ENCODE measurements at regions not wholly inside any gene's neighbourhood (a gene's known extent, or its start where the extent isn't known, plus 50 kb on each side); places are given as distances from the start of the nearest gene placed in this dataset.

GRCh38 chr14:59130462-59130861 is 58.0 kb upstream of the DAAM1 start:
- POLR2A ChIA-PET, result no interaction called here
- no peak for DNase-seq
- BruUV-seq (replicated peaks), result no TSS peak

GRCh38 chr14:59131938-59132795 is 56.3 kb upstream of the DAAM1 start:
- Mint-ChIP-seq H3K4me3 (ENCODE audit: unreplicated experiment) (no peak overlapping the region), H3K9me3 (ENCODE audit: unreplicated experiment) (no peaks in the 10 kb centered on the region), H3K36me3 (ENCODE audit: insufficient read depth, unreplicated experiment) (no peaks in the 10 kb centered on the region), H3K27ac (ENCODE audit: unreplicated experiment) (no peak overlapping the region), H3K27me3 (ENCODE audit: insufficient read depth, unreplicated experiment) (peaks cover 13% of the 10 kb centered on the region), H3K4me1 (ENCODE audit: low read depth, unreplicated experiment) (no peaks in the 10 kb centered on the region)
- no peaks in the 10 kb centered on the region for H3K27me3 ChIP-seq (replicated peaks; ENCODE audit: control insufficient read depth, insufficient read depth, low read length)
- intact Hi-C loops (cut with micrococcal nuclease; ENCODE audit: unreplicated experiment), result no loop called here
- H3K9me3 ChIP-seq, result no peaks in the 10 kb centered on the region
- ChIA-PET CTCF (no interaction called here), POLR2A (no interaction called here)
- no peaks in the 10 kb centered on the region for H3K36me3 ChIP-seq (ENCODE audit: control insufficient read depth, insufficient read depth, low read length)
- BruUV-seq (replicated peaks), result no TSS peak
- no peak for DNase-seq
- no peak overlapping the region for H3K4me3 ChIP-seq (ENCODE audit: low read depth, low read length)
- no peak for TF ChIP-seq CTCF (IDR thresholded peaks at IDR 0.05; ENCODE audit: insufficient read depth in 1 of 2, low read depth in 1 of 2, low read length in 1 of 2, severe bottlenecking in 1 of 2, unreplicated experiment in 1 of 2)
- no peaks in the 10 kb centered on the region for H3K4me1 ChIP-seq

More at GRCh38 chr14:59130462-59130861, 58.0 kb upstream of the DAAM1 start:
- no peaks in the 10 kb centered on the region for H3K27me3 ChIP-seq (replicated peaks; ENCODE audit: control insufficient read depth, insufficient read depth, low read length)
- no peaks in the 10 kb centered on the region for H3K9me3 ChIP-seq
- H3K4me3 ChIP-seq (ENCODE audit: low read depth, low read length), result no peak overlapping the region
- intact Hi-C loops (cut with micrococcal nuclease; ENCODE audit: unreplicated experiment), result no loop called here
- H3K36me3 Mint-ChIP-seq (ENCODE audit: insufficient read depth, unreplicated experiment), result no peaks in the 10 kb centered on the region
- no peak for TF ChIP-seq CTCF (IDR thresholded peaks at IDR 0.05; ENCODE audit: insufficient read depth in 1 of 2, low read depth in 1 of 2, low read length in 1 of 2, severe bottlenecking in 1 of 2, unreplicated experiment in 1 of 2)
- H3K27ac Mint-ChIP-seq (ENCODE audit: unreplicated experiment), result no peak overlapping the region
- H3K27me3 Mint-ChIP-seq (ENCODE audit: insufficient read depth, unreplicated experiment), result peaks cover 11% of the 10 kb centered on the region
- no peaks in the 10 kb centered on the region for H3K36me3 ChIP-seq (ENCODE audit: control insufficient read depth, insufficient read depth, low read length)
- no peaks in the 10 kb centered on the region for H3K4me1 ChIP-seq
- H3K9me3 Mint-ChIP-seq (ENCODE audit: unreplicated experiment), result no peaks in the 10 kb centered on the region
- H3K4me3 Mint-ChIP-seq (ENCODE audit: unreplicated experiment), result no peak overlapping the region
- H3K4me1 Mint-ChIP-seq (ENCODE audit: low read depth, unreplicated experiment), result no peaks in the 10 kb centered on the region
- CTCF ChIA-PET, result interaction anchor here (0.7 kb wide), 1 partner anchor 9 kb away, joined by 3 read pairs; no protein-coding TSS in a partner anchor

GRCh38 chr14:59132796-59133494 is 55.5 kb upstream of the DAAM1 start:
- no TSS peak for BruUV-seq (replicated peaks)
- H3K27me3 Mint-ChIP-seq (ENCODE audit: insufficient read depth, unreplicated experiment), result peaks cover 13% of the 10 kb centered on the region
- H3K27ac Mint-ChIP-seq (ENCODE audit: unreplicated experiment), result no peak overlapping the region
- Histone ChIP-seq H3K9me3 (no peaks in the 10 kb centered on the region), H3K27me3 (replicated peaks; ENCODE audit: control insufficient read depth, insufficient read depth, low read length) (no peaks in the 10 kb centered on the region), H3K4me3 (ENCODE audit: low read depth, low read length) (no peak overlapping the region), H3K36me3 (ENCODE audit: control insufficient read depth, insufficient read depth, low read length) (no peaks in the 10 kb centered on the region), H3K4me1 (no peaks in the 10 kb centered on the region)
- ChIA-PET POLR2A (no interaction called here), CTCF (no interaction called here)
- peak in 1 of 2 experiments; percentile 8 for TF ChIP-seq CTCF (IDR thresholded peaks at IDR 0.05; ENCODE audit: insufficient read depth in 1 of 2, low read depth in 1 of 2, low read length in 1 of 2, severe bottlenecking in 1 of 2, unreplicated experiment in 1 of 2)
- no peaks in the 10 kb centered on the region for H3K36me3 Mint-ChIP-seq (ENCODE audit: insufficient read depth, unreplicated experiment)
- intact Hi-C loops (cut with micrococcal nuclease; ENCODE audit: unreplicated experiment), result no loop called here
- H3K4me1 Mint-ChIP-seq (ENCODE audit: low read depth, unreplicated experiment), result no peaks in the 10 kb centered on the region
- DNase-seq, result no peak
- no peaks in the 10 kb centered on the region for H3K9me3 Mint-ChIP-seq (ENCODE audit: unreplicated experiment)
- H3K4me3 Mint-ChIP-seq (ENCODE audit: unreplicated experiment), result no peak overlapping the region
